ENCODE measurements at regions not wholly inside any gene's neighbourhood (a gene's known extent, or its start where the extent isn't known, plus 50 kb on each side); places are given as distances from the start of the nearest gene placed in this dataset.

DNA sequence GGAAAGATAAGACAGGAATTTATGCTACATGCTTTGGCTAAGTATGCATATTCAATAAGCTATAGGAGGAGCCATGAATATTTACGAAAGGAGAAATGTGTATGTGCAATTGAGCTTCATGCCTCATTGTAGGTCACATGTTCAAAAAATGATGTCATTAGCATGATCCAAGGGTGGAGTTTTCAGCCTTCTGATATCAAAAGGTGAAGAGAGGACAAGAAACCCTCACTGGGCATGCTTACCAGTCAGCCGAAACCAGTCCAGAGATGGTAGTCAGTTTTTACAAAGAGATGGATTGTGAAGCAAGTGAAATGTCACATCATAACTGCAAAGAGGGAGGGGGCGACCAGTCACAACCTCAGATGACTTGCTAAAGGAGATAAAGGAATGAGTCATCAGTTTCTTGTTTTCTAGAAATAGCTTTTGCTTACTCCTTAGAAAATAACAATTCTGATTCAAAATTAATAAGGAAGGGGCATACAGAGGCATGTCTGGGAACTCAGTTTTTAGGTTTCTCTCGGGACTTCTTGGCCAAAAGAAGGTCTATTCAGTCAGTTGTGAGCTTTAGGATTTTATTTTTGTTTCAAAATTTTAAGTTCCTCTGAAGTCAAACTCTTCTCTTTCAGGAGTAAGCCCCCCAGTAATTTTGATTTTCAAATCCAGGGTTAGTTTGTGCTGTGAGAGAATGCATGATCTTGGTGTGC lies 1067.8 kb upstream of the EDIL3 start:
- TF ChIP-seq, protein P1, sequence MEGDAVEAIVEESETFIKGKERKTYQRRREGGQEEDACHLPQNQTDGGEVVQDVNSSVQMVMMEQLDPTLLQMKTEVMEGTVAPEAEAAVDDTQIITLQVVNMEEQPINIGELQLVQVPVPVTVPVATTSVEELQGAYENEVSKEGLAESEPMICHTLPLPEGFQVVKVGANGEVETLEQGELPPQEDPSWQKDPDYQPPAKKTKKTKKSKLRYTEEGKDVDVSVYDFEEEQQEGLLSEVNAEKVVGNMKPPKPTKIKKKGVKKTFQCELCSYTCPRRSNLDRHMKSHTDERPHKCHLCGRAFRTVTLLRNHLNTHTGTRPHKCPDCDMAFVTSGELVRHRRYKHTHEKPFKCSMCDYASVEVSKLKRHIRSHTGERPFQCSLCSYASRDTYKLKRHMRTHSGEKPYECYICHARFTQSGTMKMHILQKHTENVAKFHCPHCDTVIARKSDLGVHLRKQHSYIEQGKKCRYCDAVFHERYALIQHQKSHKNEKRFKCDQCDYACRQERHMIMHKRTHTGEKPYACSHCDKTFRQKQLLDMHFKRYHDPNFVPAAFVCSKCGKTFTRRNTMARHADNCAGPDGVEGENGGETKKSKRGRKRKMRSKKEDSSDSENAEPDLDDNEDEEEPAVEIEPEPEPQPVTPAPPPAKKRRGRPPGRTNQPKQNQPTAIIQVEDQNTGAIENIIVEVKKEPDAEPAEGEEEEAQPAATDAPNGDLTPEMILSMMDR (conservative IDR thresholded peaks at IDR 0.05) = no peak
- no peak for TF ChIP-seq EZH2 (IDR thresholded peaks at IDR 0.05; ENCODE audit: low read depth)
